HG03060 (cell line): ENCODE measurements at regions not wholly inside any gene's neighbourhood (a gene's known extent, or its start where the extent isn't known, plus 50 kb on each side); places are given as distances from the start of the nearest gene placed in this dataset.

Experiments used
- ATAC-seq: cut with Tn5 transposase; IDR thresholded peaks from one replicate; pipeline ENCODE4 v1.9.1; 2021; ENCODE audit warnings: low read depth, moderate number of reproducible peaks; ENCODE audit not compliant: unreplicated experiment

DNA sequence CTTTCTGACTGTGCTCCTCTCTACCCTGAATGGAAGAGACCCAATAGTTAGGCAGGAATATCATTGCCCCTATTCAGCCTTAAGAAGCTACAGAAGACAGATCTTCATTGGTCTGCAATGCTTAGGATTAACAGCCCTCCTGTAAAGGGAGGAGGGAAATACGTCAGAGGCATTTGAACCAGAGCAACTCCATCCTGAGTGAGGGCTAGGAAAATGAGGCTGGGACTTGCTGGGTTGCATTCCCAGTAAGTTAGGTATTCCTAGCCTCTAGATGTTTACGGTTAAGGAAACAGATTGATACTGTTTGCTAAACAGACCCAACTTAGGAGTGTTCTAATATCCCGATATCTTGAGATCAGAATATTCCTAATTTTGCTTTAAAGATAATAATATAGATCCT is 63.5 kb downstream of the PCDH18 start:
- no peak for ATAC-seq

DNA sequence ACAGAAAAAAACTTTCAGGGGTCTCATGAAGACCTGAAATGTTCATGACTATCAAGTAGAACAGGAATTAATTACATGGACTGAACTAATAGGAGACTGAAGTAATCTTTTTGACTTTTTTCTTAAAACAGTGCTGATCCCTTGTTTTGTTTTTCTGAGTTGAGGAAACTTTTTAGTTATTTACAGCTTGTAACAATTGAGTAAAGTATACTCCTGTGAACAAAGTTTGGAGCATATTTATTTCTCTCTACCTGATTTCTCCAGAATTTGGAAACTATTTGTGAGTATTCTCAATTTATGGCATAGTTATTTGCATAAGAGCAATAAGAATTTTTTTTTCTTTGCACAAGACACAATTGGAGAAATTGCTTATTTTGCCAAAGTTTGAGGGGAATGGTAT is 64.8 kb downstream of the PCDH18 start:
- ATAC-seq, result no peak

DNA sequence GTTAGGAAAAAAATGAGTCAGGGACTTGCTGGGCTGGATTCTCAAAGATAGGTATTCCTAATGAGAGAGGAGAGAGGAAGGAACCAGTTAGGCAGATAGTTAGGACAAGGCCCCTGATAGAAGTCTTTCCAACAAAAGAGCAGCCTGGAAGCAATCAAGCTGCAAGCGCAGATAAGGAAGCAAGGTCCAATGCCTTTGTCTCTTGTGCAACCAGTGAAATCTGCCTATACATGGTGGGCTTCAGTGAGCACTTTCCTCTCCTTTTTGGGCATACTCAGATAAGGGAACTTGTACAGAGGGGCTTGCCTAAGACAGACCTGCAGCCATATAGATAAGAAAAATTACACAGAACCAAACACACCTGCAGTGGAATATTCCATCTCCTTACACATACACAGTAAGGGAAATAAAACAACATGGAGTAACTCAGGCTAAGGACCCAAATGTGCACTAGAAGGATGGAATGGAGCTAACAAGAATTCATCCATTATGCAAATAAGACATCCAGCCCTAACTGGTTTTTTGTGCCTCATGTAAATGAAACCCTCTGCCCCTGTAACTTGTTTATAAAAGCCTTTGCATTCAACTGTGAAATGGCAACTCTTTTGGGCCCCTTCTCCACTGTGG is 68.8 kb downstream of the PCDH18 start:
- no peak for ATAC-seq

DNA sequence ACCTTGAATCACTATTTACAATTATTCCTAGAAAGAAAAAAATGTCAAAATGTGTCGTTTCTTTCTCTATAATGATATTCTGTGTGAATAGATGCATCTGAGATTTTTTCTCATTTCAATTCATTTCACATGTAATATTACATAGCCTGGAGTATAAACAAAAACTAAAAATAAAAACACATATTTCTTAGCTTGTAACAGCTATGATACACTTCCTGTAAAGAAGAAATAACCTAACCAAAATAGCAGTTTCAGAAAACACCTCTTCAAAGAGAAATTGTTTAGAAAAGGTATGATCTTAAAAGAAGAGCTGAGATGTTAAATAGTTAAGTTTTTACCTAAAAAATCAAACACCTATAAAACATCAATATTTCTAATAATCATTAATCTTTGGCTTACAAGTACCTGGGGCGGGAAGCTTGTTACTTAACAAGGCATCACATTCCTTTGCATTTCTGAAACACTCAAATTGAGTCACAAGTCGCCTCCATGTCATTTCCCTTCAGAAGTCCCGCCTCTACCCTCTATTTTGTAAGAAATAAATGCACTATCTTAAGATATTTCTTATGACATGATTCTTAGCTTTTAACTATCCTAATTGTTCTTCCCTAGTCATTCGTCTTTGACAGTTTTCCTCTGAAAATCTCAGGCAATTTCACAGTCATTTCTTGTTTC is 76.5 kb downstream of the PCDH18 start:
- no peak for ATAC-seq

DNA sequence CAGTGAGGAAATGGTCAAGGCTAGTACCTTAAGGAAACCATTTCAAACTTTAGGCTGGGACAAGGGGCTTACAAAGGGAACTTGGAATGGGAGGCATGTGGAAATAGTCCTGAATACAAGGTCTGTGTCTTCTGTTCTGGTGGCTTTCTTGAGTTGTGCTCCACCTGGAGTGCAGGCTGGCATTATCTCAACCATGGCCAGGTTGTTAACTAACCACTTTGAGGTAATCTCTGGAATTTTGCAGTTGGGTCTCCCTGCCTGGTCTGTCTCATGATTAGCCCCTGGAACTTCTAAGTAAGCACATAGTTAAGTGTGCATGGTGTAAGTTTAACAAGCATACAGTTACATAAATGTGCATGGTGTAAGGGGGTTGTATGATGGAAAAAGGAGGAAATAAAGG is 77.5 kb downstream of the PCDH18 start:
- no peak for ATAC-seq

DNA sequence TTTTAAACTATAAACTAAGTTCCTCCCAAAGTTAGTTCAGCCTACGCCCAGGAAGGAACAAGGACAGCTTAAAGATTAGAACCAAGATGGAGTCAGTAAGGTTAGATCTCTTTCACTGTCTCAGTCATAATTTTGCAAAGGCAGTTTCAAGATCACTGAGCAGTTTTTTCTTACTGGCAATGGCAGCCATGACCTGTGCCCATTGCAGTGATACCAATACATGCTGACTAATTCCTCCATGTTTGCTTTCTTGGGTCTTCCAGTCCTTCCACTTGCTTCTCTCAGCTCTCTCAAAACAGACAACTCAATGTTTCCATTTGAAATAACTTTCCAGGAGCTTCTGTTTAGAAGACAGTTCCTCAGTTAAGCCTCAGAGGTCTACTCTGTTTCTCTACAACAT is 79.5 kb downstream of the PCDH18 start:
- no peak for ATAC-seq

DNA sequence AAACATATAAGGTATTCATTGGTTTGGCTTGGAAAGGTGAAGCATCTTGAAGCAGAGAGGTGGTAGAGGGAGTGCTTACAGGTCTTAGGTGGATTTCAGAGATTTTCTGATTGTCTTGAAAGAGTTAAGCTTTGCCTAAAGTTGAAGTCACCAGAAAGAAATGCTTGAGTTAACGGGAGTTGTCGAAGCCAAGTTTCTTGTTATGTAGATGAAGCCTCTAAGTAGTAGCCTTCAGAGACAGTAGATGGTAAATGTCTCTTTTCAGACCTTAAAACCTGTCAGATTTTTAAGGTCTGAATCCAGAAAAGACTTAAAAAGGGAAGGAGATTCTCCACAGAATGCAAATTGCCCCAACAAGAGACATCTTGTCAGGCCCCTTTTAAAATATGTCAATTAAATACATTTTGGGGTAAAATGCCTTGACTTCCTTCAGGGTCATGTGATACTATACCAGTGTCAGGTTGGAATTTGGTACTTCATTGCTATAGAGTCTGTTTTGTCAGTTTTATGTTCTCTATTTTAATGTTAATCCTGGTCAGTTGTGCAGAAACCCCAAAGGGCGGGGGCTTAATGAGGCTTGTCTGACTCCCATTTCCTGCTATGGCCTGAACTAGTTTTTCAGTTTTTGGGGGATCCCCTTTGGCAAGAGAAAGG is 81.0 kb downstream of the PCDH18 start:
- ATAC-seq, result no peak

DNA sequence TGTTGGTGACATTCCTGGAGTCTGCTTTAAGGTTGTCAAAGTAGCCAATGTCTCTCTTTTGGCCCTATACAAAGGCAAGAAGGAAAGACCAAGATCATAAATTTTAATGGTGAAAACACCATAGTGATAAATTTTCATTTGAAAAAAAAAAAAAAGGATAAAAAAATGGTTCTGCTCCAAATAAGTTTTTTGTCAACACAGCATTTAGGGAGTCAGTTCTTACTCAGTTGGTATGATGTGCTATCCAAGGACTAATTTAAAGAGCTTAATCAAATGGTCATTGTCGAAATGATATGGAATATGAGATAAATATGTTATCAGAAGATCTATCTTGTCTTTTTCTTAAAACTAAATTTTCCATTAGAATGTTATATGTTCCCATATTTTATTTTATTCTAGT is 83.9 kb downstream of the PCDH18 start:
- no peak for ATAC-seq

DNA sequence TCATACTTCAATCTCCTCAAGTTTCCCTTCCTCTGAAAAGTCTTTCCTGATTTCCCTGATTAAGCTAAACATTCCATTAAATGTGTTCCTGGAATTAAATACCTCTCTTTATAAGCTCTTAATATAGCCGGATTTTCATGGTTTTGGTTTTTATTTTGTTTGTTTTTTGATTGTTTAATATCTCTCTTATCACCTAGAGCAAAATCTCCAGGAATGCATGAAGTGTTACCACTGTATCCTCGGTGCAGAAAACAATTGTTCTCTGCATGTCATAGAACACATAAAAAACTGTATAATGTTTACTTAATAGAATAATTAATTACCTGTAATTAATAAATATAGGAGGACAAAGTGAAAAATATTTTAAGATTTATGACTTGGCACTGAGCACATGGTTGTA is 86.2 kb downstream of the PCDH18 start:
- ATAC-seq, result no peak

DNA sequence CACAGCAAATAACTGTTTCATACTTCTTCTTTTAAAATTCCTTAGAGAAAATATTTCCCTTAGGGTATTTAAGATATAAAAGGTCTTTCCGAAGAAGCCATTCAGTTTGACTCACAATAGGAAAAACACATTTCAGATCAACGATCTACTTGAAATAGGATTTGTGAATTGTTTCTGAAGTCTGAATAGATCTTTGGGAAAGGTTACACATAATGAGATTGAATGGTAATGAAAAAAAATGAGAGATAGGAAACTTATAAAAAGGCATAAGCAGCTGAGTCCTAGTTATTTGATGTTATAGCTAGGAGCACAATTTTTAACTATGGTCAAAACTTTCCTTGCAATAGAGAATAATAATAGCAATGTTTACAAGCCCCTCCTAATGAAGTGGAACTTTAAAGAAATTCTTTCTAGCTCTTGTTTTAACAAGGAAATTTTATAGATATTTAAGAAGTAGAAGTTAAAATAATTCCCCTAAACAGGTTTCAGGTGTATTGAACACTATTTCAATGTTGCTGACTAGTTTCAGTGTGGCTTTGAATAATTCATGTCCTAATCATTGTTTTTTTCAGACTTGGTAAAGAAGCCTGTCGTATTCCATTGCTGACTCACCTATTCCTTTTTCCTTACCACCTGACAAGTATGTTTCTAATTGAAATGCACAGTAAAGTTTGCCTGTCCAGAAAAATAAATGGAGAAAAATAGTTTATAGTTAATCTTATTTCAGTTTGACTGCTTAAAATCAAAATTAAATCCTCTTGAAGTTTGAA is 89.1 kb downstream of the PCDH18 start:
- ATAC-seq, result no peak

DNA sequence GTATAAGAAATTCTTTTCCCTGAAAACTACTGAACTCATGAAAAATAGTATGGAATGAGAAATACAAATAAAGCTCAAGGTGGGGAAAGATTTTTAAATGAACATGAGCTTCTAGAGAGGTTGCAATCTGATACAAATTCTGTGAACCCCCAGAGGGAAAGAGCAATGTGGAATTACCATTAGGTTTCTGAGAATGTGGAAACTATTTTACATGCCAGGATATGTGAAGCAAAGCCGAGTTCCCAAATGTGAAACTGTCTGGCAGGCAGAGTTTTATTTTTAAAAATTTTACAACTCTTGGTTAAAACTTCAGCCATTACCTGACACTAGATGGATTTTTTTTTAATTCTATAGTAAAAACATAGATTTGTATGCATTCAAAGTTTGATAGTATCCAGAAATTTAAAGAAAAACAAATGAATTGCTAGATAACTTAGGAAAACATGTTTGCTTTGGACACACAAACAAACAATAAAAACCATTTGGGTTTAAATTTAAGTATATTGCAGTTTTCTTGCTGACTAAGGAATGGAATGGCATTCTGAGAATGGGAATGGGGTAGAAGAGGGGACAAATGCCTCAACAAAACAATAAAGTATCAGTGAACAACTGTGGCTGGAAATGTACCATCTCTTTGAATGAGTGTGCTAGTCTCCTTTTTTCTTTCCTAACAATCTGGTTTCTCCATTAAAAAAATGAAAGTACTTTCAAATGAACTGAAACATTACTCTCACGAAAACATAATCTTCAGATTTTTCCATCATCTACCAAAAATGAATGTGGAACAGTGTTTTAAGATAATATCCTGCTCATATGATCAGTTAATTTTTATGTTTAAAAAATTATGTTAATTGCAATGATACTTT is 99.6 kb downstream of the PCDH18 start:
- ATAC-seq, result no peak

DNA sequence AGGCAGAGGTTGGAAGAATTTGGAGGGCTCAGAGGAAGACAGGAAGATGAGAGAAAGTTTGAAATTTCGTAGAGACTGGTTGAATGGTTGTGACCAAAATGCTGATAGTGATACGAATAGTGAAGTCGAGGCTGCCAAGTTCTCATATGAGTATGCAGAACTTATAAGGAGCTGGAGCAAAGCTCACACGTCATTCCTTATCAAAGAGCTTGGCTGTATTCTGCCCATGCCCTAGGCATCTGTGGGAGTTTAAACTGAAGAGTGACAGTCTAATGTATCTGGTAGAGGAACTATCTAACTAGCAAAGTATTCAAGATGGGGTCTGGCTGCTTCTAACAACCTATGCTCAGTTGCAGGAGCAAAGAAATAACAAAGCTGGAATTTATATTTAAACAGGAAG is 102.1 kb downstream of the PCDH18 start:
- no peak for ATAC-seq

DNA sequence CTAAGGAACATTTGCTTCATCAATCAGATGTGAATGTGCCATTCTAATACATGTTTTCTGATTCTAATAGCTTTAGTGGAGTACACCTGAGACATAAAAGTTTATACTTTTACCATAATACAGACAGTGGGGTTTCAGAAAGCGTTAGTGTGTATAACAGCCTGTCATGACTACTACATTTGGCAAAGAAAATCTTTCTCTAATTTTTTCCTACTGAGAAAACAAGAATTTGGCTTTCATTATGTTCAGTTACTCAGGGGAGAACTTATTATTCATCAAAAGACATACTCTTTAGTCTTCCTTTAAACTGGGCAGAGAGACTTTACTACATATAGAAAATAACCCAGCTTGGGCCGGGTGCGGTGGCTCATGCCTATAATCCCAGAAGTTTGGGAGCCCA is 104.9 kb downstream of the PCDH18 start:
- no peak for ATAC-seq

DNA sequence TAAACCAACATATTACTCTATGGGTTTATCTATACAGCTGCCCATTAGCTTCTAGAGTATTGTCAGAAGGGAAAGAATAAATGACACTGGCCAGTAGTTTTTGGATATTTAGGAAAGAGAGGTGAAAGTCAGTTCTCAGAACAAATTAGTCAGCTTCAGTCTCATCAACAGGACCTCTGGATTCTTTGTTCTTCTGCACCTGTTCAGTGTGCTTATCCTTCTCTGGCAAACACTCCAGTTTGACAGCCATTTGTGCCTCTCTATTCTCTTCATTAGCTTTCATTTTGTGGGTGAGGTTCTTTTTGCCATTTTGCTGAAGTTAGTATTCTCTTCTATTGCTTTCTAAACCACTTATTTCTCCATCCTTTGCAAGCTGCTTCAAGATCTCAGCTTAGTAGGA is 107.0 kb downstream of the PCDH18 start:
- ATAC-seq, result no peak

DNA sequence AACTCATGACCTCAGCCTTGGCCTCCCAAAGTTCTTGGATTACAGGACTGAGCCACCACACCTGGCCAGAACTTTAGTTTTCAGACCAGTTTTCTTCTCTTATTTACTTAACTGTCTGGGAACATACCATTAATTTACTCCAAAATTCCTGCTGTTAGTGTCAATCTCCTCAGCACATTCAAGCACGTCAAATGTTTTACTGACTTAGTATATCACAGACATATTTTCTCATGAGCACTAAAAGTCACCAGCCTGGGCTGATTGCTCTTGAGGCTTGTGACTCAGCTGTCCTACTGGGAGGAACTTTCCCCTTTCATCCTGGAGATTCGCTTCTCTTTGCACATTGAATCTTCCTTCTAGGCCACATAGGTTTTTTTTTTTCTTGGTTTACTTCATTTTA is 109.6 kb downstream of the PCDH18 start:
- no peak for ATAC-seq

DNA sequence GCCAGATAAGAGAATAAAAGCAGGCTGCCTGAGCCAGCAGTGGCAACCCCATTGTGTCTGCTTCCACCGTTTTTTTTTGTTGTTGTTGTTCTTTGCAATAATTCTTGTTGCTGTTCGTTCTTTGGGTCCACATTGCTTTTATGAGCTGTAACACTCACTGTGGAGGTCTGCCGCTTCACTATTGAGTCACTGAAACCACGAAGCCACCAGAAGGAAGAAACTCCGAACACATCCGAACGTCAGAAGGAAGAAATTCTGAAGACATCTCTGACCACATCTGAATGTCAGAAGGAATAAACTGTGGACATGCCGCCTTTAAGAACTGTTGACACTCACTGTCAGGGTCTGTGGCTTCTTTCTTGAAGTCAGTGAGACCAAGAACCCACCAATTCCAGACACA is 110.5 kb downstream of the PCDH18 start:
- no peak for ATAC-seq

DNA sequence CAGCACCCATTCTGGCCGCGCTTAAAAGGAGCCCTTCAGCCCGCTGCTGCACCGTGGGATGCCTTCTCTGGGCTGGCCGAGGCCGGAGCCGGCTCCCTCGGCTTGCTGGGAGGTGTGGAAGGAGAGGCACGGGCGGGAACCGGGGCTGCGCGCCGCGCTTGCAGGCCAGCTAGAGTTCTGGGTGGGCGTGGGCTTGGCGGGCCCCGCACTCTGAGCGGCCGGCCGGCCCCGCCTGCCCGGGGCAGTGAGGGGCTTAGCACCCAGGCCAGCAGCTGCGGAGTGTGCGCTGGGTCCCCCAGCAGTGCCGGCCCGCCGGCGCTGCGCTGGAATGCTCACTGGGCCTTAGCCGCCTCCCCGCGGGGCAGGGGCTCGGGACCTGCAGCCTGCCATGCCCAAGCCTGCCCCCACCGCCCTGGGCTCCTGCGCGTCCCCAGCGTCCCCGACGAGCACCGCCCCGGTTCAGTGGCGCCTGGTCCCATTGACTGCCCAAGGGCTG is 111.3 kb downstream of the PCDH18 start:
- ATAC-seq, result no peak

DNA sequence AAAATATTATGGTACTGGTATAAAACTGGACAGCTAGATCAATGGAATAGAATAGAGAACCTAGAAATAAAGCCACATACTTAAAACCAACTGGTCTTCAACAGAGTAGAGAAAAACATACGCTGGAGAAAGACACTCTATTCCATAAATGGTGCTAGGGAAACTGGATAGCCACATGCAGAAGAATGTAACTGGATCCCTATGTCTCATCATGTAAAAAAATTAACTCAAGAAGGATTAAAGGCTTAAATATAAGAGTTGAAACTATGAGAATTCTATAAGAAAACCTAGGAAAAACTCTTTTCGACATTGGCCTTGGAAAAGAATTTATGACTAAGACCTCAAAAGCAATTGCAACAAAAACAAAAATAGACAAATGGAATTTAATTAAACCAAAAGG is 114.6 kb downstream of the PCDH18 start:
- ATAC-seq, result no peak

DNA sequence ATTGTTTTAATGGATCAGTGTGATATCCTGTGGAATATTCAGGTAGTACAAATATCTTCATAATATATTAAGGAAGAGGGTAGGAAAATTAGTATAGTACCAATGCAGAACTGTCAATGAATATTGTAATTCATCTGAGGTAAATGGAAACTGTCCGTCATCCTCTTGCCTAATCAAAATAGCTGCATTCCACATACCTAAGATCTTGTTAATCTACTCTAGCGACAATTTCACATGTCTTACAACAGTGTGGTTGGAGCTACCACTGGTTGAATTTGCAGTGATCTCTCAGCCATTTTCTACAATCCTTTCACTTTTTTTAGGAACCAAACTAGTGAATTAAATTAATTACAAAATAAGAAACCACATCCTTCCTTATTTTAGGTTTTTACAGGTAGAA is 117.5 kb downstream of the PCDH18 start:
- ATAC-seq, result no peak

DNA sequence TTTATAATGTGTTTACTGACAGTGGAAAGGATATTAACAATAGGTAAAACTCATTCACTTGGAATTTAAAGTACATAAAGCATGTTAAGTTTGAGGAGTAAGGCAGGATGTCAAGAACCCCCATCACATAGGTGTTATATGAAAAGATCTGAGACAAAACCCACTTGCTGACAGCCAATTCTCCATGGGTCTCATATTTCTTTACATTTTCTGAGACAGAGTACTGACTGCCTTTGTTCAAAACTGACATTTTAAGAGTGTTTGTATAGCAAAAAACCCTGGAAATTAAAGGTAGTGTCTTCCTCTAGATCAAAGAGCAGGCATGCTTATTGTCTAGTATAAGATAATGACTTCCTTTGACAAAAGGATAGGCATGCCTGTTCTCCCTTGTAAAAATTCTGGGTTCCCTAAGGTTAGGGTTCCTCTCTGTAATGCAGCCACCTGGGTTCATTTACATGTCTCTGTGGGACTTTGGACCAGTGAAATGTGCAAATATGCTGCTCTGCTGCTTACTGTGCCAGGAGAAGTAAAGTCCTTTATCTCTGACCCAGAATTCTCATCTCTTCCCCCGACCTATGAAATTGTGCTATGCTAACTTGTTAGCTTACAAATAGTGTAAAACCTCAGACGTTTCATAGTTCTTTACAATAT is 123.6 kb downstream of the PCDH18 start:
- ATAC-seq, result no peak
